ENCODE measurements at regions not wholly inside any gene's neighbourhood (a gene's known extent, or its start where the extent isn't known, plus 50 kb on each side); places are given as distances from the start of the nearest gene placed in this dataset.
"Not testable (repeated sequence)": the region's sequence is repeated elsewhere in the genome, so short reads cannot be mapped to it uniquely, and the experiment has no call there.

DNA sequence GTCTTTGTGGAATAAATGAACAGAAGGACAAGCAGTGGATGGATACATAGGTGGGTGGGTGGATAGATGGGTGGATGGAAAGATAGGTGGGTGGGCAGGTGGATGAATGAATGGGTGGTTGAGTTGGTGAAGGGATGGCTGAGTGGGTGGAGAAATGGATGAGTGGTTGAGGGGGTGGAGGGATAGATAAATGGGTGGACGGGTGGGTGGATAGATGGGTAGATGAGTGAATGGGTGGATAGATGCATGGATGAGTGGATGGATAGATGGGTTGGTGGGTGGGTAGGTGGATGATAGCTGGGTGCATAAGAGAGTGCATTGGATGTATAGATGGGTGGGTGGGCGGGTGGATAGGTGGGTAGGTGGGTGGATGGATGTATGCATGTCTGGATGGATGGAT lies 63.5 kb downstream of the UNC93B1 start:
- H3K4me3 ChIP-seq (ENCODE audit: low read depth, low read length); DNase-seq; H3K36me3 ChIP-seq; H3K9me3 ChIP-seq (ENCODE audit: severe bottlenecking); H3K27ac ChIP-seq; H3K27me3 ChIP-seq (ENCODE audit: insufficient read depth, low read depth, severe bottlenecking): not testable (repeated sequence)

DNA sequence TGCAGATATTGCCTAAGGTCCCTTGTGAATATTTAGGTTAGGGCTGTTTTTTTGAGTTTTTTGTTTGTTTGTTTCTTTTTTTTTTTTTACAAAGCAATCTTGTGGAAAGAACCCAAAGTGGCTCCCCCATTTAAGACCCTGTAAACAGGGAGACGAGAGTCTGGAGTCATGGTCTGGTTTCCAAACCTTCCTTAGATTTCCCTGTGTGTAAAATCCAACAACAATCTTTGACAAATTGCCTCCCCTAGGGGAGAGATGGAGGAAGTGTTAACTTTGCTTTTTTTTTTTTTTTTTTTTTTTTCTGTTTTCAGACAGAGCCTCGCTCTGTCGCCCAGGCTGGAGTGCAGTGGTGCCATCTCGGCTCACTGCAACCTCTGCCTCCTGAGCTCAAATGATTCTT lies 64.9 kb downstream of the UNC93B1 start:
- not testable (repeated sequence) for H3K9me3 ChIP-seq (ENCODE audit: severe bottlenecking); H3K27me3 ChIP-seq (ENCODE audit: insufficient read depth, low read depth, severe bottlenecking); H3K36me3 ChIP-seq; DNase-seq; H3K27ac ChIP-seq; H3K4me3 ChIP-seq (ENCODE audit: low read depth, low read length)

DNA sequence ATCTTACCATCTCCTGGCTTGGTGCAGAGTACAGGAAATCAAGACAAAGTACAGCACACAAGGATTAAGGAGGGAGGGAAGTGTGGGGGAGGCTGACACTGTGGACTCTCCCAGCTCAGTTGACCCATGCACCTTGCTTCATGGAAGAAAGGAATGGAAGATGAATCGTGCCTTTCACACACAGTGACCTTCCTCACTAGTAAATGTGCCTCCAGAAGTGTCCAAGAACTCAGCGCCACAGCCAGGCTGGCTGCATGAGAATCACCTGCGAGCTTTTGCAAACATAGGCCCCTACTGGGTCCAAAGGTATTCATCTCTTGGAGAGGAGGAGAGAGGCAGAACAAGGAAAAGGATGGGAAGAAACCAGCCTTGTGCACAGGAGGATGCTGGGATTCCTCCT lies 65.5 kb downstream of the UNC93B1 start:
- not testable (repeated sequence) for H3K27ac ChIP-seq; H3K9me3 ChIP-seq (ENCODE audit: severe bottlenecking); DNase-seq; H3K27me3 ChIP-seq (ENCODE audit: insufficient read depth, low read depth, severe bottlenecking); H3K4me3 ChIP-seq (ENCODE audit: low read depth, low read length); H3K36me3 ChIP-seq

DNA sequence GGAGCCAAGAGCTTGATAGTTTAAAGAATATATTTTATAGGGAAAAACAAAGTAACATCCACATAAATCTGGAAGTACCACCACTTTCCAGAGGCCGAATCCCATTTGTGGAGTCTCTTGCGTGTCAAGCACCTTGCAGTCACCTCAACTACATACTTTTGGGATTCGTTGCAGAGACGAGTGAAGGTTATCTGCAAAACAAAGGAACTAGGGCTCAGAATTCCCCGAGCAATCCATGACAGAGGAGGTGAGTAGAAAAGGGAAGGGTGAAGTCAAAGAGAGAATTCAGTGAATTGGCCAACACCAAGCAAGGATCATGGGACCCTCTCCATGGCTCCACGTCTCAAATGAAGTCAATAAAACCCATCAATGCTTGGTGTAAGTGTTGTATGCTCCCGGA lies 80.3 kb downstream of the UNC93B1 start:
- not testable (repeated sequence) for H3K4me3 ChIP-seq (ENCODE audit: low read depth, low read length); H3K27ac ChIP-seq; DNase-seq; H3K9me3 ChIP-seq (ENCODE audit: severe bottlenecking); H3K27me3 ChIP-seq (ENCODE audit: insufficient read depth, low read depth, severe bottlenecking); H3K36me3 ChIP-seq

DNA sequence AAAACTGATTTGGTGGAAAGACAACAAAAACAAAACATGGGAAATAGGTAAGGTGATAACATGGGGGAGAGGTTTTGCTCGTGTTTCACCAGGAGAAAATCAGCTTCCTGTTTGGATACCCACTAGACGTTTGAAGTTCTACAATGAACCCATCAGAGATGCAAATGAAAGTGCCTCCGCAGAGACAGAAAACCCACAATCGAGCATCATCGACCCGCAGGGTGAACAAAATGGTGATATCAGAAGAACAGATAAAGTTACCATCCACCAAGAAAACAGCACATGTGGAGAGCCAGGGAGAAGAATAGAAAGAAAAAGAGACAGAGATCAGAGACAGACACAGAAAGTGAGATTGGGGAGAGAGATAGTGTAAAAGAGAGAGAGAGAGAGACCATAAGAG lies 83.4 kb downstream of the UNC93B1 start:
- not testable (repeated sequence) for H3K4me3 ChIP-seq (ENCODE audit: low read depth, low read length); H3K9me3 ChIP-seq (ENCODE audit: severe bottlenecking); H3K27me3 ChIP-seq (ENCODE audit: insufficient read depth, low read depth, severe bottlenecking); H3K36me3 ChIP-seq; DNase-seq; H3K27ac ChIP-seq

DNA sequence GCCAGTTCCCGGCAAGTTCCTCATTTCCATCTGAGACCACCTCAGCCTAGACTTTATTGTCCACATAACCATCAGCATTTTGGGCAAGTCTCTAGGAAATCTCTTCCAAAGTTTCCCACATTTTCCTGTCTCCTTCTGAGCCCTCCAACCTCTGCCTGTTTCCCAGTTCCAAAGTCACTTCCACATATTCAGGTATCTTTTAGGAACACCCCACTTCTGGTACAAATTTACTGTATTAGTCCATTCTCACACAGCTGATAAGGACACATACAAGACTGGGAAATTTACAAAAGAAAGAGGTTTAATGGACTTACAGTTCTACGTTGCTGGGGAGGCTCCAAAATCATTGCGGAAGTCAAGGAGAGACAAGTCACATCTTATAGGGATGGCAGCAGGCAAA lies 91.7 kb downstream of the UNC93B1 start:
- not testable (repeated sequence) for H3K9me3 ChIP-seq (ENCODE audit: severe bottlenecking); H3K4me3 ChIP-seq (ENCODE audit: low read depth, low read length); H3K36me3 ChIP-seq; H3K27me3 ChIP-seq (ENCODE audit: insufficient read depth, low read depth, severe bottlenecking); DNase-seq; H3K27ac ChIP-seq

DNA sequence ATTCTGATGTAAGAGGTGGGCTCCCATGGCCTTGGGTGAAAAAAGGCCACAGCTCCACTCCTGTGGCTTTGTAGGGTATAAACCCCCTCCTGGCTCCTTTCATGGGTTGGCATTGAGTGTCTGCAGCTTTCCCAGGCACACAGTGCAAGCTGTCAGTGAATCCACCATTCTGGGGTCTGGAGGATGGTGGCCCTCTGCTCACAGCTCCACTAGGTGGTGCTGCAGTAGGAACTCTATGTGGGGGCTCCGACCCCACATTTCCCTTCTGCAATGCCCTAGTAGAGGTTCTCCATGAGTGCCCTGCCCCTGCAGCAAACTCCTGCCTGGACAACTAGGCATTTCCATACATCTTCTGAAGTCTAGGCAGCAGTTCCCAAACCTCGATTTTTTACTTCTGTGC lies 92.7 kb downstream of the UNC93B1 start:
- H3K27me3 ChIP-seq (ENCODE audit: insufficient read depth, low read depth, severe bottlenecking); DNase-seq; H3K27ac ChIP-seq: not testable (repeated sequence)

DNA sequence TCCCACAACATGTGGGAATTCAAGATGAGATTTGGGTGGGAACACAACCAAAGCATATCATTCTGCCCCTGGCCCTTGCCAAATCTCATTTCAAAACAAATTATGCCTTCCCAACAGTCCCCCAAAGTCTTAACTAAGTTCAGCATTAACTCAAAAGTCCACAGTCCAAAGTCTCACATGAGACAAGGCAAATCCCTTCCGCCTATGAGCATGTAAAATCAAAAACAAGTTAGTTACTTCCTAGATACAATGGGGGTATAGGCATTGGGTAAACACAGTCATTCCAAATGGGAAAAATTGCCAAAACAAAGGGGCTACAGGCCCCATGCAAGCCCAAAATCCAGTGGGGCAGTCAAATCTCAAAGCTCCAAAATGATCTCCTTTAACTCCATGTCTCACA lies 93.1 kb downstream of the UNC93B1 start:
- not testable (repeated sequence) for H3K36me3 ChIP-seq; DNase-seq; H3K27me3 ChIP-seq (ENCODE audit: insufficient read depth, low read depth, severe bottlenecking); H3K4me3 ChIP-seq (ENCODE audit: low read depth, low read length); H3K27ac ChIP-seq; H3K9me3 ChIP-seq (ENCODE audit: severe bottlenecking)

More for the DNA sequence above, 92.7 kb downstream of the UNC93B1 start:
- H3K4me3 ChIP-seq (ENCODE audit: low read depth, low read length); H3K9me3 ChIP-seq (ENCODE audit: severe bottlenecking); H3K36me3 ChIP-seq: not testable (repeated sequence)

DNA sequence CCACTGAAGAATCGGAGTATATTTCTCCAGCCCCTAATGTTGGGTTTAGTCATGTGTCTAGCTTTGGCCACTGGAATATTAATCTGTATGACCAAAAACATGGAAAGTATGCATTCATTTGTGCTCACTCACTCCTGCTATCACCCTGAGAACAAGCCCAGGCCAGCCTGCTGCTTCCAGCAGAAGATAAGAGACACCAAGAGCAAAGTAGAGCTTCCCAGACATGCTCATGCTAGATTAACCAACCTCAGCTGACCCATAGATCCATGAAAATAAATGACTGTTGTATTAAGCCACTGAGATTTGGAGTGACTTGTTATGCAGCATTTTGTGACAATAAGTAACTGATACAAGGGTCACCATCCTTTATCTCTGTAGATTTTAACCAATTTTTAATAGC lies 96.9 kb downstream of the UNC93B1 start:
- DNase-seq; H3K9me3 ChIP-seq (ENCODE audit: severe bottlenecking); H3K4me3 ChIP-seq (ENCODE audit: low read depth, low read length); H3K27ac ChIP-seq; H3K27me3 ChIP-seq (ENCODE audit: insufficient read depth, low read depth, severe bottlenecking); H3K36me3 ChIP-seq: not testable (repeated sequence)

DNA sequence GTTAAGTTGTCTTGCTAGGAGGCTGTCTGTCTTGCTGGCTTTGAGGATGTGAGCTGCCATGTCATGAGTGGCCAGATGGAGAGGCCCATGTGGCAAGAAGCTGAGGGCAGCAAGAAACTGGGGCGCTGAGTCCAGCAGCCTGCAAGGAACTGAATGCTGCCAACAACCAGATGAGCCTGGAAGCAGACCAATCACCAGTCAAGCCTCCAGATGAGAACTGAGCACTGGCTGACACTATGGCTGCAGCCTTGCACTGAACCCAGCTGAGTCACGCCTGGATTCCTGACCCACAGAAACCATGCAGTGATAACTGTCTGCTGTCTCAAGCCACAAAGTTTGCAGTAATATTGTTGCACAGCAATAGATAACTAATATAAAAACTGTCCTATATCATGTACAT lies 104.4 kb downstream of the UNC93B1 start:
- not testable (repeated sequence) for H3K4me3 ChIP-seq (ENCODE audit: low read depth, low read length); H3K36me3 ChIP-seq; DNase-seq; H3K9me3 ChIP-seq (ENCODE audit: severe bottlenecking); H3K27ac ChIP-seq; H3K27me3 ChIP-seq (ENCODE audit: insufficient read depth, low read depth, severe bottlenecking)

DNA sequence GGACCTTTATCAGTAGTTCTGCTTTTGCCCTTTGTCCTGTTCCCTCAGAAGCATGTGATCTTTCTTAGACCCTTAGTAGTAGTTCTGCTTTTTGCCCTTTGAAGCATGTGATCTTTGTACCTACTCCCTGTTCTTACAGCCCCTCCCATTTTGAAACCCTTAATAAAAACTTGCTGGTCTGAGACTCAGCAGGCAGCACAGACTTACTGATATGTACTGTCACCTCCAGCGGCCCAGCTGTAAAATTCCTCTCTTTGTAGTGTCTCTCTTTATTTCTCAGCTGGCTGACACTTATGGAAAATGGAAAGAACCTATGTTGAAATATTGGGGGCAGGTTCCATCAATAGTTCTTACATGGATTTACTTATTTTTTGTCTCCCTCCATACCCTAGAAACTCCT lies 110.4 kb downstream of the UNC93B1 start:
- not testable (repeated sequence) for H3K9me3 ChIP-seq (ENCODE audit: severe bottlenecking); H3K36me3 ChIP-seq; H3K27me3 ChIP-seq (ENCODE audit: insufficient read depth, low read depth, severe bottlenecking); H3K27ac ChIP-seq; H3K4me3 ChIP-seq (ENCODE audit: low read depth, low read length); DNase-seq

DNA sequence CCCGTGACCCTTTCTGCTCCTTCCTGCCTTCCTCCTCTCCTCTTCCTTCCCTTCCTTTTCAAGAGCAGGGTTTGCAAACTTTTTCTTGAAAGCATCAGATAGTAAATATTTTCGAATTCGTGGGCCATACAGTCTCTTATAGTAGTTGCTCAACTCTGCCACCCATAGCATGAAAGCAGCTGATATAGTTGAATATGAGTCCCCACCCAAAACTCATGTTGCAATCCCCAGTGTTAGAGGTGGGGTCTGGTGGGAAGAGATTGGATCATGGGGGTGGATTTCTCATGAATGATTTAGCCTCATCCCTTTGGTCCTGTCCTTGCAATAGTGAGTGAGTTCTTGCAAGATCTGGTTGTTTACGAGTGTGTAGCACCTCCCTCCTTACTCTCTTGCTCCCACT lies 114.3 kb downstream of the UNC93B1 start:
- not testable (repeated sequence) for DNase-seq; H3K4me3 ChIP-seq (ENCODE audit: low read depth, low read length); H3K9me3 ChIP-seq (ENCODE audit: severe bottlenecking); H3K27me3 ChIP-seq (ENCODE audit: insufficient read depth, low read depth, severe bottlenecking); H3K36me3 ChIP-seq; H3K27ac ChIP-seq

DNA sequence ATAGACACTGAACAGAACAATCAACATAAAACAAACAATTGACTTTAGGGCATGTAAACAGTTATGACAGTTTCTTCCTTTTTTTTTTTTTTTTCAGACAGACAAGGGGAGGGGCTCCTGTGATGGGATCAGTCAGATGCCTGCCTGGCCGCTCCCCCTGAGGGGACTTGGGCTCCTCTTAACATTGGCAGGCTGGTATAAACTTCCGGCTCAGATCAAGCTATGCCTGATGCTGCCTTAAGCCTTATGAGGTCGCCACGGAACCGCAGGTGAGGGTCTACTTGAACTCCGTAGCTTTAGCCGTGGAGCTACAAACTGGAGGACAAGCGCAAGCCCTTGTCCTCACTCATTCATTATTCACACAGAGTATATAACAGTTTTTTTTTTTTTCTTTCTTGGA lies 115.8 kb downstream of the UNC93B1 start:
- H3K36me3 ChIP-seq; H3K9me3 ChIP-seq (ENCODE audit: severe bottlenecking); H3K27me3 ChIP-seq (ENCODE audit: insufficient read depth, low read depth, severe bottlenecking); H3K27ac ChIP-seq; H3K4me3 ChIP-seq (ENCODE audit: low read depth, low read length); DNase-seq: not testable (repeated sequence)

DNA sequence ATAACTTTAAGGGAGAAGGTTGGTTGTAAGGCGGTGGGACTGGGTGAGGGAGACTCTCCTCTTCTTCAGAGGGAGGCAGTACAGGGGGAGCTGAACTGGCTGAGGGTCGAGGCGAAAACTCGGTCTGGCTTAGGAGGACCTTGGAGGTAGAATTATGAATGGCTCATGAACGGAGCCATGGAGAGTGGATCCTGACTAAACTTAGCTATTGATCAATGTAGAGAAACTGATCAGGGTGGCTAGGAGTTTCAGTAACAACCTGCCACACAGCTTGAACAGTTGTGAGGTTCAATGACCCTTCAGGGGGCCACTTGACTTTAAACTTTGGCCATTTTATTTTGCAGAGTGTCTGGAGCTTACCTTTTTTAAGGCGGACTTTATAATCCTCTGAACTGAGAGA lies 117.2 kb downstream of the UNC93B1 start:
- not testable (repeated sequence) for H3K9me3 ChIP-seq (ENCODE audit: severe bottlenecking); H3K4me3 ChIP-seq (ENCODE audit: low read depth, low read length); DNase-seq; H3K27ac ChIP-seq; H3K27me3 ChIP-seq (ENCODE audit: insufficient read depth, low read depth, severe bottlenecking); H3K36me3 ChIP-seq

DNA sequence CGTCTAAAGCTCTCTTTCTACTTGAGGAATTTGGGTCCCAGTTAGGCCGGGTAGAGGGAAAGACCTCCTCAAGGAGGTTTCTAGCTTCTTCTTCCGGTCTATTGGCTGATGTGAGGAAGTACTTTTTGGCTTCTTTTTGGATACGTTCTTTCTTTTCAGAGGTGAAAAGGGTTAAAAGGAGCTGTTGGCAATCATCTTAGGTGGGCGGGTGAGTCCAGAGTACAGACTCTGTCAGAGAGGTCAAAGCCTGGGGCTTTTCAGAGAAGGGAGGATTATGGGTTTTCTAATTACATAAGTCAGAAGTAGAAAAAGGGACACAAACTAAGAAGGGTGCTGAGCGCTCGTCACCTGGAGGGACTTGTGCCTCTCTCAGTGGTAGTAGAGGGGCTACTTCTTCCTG lies 117.7 kb downstream of the UNC93B1 start:
- not testable (repeated sequence) for DNase-seq; H3K27me3 ChIP-seq (ENCODE audit: insufficient read depth, low read depth, severe bottlenecking); H3K4me3 ChIP-seq (ENCODE audit: low read depth, low read length); H3K9me3 ChIP-seq (ENCODE audit: severe bottlenecking); H3K36me3 ChIP-seq; H3K27ac ChIP-seq

DNA sequence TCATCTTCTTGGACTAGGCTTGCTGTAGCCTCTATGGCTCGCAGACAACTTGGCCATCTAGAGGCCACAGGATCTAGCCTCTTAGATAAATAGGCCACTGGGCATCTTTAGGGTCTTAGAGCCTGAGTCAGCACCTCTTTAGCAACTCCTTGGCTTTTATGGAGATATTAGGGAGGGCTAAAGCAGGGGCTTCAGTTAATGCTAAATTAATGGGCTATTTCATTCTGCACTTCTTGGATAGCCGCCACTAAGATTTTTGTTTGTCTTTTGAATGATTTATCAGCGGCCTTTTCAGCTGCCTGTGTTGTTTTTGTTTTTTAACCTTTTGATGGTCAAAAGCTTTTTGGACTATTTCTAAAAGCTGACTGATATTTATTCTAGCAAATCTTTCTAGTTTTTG lies 118.3 kb downstream of the UNC93B1 start:
- H3K4me3 ChIP-seq (ENCODE audit: low read depth, low read length); H3K36me3 ChIP-seq; H3K9me3 ChIP-seq (ENCODE audit: severe bottlenecking); H3K27ac ChIP-seq; DNase-seq; H3K27me3 ChIP-seq (ENCODE audit: insufficient read depth, low read depth, severe bottlenecking): not testable (repeated sequence)

Measured in WERI-Rb-1 (cell line).